HL-60 (cell line): ENCODE measurements at regions not wholly inside any gene's neighbourhood (a gene's known extent, or its start where the extent isn't known, plus 50 kb on each side); places are given as distances from the start of the nearest gene placed in this dataset.
"Not testable (repeated sequence)": the region's sequence is repeated elsewhere in the genome, so short reads cannot be mapped to it uniquely, and the experiment has no call there.

Experiments
- DNase-seq, 2 experiments: peaks; one replicate each; pipeline ENCODE4 v3.0.0-alpha.2; 2010 to 2020; ENCODE audit warnings: low read depth in 1 of 2, low spot score in 1 of 2
- H3K27ac ChIP-seq: fragments of 250-450 bp; sonication (Bioruptor Pico); replicated peaks from 2 replicates; pipeline ENCODE4 v1.5.1; 2020; ENCODE audit warnings: mild to moderate bottlenecking, moderate library complexity
- H3K27me3 ChIP-seq: fragments of 250-450 bp; sonication (Bioruptor Pico); 2 replicates; pipeline ENCODE4 v1.5.1; 2021; ENCODE audit warnings: mild to moderate bottlenecking, moderate library complexity; ENCODE audit not compliant: insufficient read depth, poor library complexity, severe bottlenecking
- H3K4me3 ChIP-seq: replicated peaks from 2 replicates; pipeline ENCODE4 v1.5.1; 2011; ENCODE audit warnings: mild to moderate bottlenecking, control low read depth, low read length; ENCODE audit not compliant: insufficient read depth
- GABPA ChIP-seq: IDR thresholded peaks from 2 replicates; pipeline ENCODE4 v1.6.1; 2012; ENCODE audit warnings: low read depth
- POLR2AphosphoS5 ChIP-seq: IDR thresholded peaks from 2 replicates; pipeline ENCODE4 v1.6.1; 2012; ENCODE audit warnings: low read depth
- SPI1 ChIP-seq: IDR thresholded peaks from 2 replicates; pipeline ENCODE4 v1.6.1; 2012; ENCODE audit warnings: low read depth, mild to moderate bottlenecking, borderline replicate concordance
- TF ChIP-seq, protein P1 (sequence below): IDR thresholded peaks from one replicate; pipeline ENCODE4 v1.5.1; 2011; ENCODE audit warnings: low read length, control low read depth, inconsistent platforms; ENCODE audit not compliant: insufficient read depth
- TF ChIP-seq, protein P2 (sequence below): IDR thresholded peaks from 2 replicates; pipeline ENCODE4 v1.6.1; 2012; ENCODE audit warnings: low read depth; ENCODE audit not compliant: insufficient replicate concordance

DNA sequence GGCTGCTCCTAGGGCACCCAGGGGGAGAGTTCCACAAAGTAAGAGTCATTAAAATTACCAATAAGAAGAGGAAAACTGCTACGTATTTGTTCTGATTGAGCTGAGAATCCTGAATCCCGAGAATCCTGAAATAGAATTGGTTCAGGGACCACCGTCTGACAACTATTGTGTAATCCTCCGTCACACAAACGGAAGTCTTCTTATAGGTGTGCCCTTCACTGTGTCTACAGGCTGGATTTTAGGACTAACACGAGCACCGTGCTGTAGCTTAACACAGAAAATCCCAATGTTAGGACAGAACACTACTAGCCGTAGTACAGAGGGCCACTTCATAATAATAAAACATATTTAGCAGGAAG is 50.6 kb upstream of the RNF182 start:
- DNase-seq: no peak
- TF ChIP-seq GABPA: no peak
- TF ChIP-seq, protein P1, sequence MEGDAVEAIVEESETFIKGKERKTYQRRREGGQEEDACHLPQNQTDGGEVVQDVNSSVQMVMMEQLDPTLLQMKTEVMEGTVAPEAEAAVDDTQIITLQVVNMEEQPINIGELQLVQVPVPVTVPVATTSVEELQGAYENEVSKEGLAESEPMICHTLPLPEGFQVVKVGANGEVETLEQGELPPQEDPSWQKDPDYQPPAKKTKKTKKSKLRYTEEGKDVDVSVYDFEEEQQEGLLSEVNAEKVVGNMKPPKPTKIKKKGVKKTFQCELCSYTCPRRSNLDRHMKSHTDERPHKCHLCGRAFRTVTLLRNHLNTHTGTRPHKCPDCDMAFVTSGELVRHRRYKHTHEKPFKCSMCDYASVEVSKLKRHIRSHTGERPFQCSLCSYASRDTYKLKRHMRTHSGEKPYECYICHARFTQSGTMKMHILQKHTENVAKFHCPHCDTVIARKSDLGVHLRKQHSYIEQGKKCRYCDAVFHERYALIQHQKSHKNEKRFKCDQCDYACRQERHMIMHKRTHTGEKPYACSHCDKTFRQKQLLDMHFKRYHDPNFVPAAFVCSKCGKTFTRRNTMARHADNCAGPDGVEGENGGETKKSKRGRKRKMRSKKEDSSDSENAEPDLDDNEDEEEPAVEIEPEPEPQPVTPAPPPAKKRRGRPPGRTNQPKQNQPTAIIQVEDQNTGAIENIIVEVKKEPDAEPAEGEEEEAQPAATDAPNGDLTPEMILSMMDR: no peak
- TF ChIP-seq, protein P2, sequence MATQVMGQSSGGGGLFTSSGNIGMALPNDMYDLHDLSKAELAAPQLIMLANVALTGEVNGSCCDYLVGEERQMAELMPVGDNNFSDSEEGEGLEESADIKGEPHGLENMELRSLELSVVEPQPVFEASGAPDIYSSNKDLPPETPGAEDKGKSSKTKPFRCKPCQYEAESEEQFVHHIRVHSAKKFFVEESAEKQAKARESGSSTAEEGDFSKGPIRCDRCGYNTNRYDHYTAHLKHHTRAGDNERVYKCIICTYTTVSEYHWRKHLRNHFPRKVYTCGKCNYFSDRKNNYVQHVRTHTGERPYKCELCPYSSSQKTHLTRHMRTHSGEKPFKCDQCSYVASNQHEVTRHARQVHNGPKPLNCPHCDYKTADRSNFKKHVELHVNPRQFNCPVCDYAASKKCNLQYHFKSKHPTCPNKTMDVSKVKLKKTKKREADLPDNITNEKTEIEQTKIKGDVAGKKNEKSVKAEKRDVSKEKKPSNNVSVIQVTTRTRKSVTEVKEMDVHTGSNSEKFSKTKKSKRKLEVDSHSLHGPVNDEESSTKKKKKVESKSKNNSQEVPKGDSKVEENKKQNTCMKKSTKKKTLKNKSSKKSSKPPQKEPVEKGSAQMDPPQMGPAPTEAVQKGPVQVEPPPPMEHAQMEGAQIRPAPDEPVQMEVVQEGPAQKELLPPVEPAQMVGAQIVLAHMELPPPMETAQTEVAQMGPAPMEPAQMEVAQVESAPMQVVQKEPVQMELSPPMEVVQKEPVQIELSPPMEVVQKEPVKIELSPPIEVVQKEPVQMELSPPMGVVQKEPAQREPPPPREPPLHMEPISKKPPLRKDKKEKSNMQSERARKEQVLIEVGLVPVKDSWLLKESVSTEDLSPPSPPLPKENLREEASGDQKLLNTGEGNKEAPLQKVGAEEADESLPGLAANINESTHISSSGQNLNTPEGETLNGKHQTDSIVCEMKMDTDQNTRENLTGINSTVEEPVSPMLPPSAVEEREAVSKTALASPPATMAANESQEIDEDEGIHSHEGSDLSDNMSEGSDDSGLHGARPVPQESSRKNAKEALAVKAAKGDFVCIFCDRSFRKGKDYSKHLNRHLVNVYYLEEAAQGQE: no peak
- TF ChIP-seq SPI1: no peak
- TF ChIP-seq POLR2AphosphoS5: no peak
- Histone ChIP-seq H3K4me3 (peak overlapping the region; percentile 47; the same call in 1 of the 2 replicates), H3K27me3 (no peaks in the 10 kb centered on the region), H3K27ac (no peak overlapping the region)

DNA sequence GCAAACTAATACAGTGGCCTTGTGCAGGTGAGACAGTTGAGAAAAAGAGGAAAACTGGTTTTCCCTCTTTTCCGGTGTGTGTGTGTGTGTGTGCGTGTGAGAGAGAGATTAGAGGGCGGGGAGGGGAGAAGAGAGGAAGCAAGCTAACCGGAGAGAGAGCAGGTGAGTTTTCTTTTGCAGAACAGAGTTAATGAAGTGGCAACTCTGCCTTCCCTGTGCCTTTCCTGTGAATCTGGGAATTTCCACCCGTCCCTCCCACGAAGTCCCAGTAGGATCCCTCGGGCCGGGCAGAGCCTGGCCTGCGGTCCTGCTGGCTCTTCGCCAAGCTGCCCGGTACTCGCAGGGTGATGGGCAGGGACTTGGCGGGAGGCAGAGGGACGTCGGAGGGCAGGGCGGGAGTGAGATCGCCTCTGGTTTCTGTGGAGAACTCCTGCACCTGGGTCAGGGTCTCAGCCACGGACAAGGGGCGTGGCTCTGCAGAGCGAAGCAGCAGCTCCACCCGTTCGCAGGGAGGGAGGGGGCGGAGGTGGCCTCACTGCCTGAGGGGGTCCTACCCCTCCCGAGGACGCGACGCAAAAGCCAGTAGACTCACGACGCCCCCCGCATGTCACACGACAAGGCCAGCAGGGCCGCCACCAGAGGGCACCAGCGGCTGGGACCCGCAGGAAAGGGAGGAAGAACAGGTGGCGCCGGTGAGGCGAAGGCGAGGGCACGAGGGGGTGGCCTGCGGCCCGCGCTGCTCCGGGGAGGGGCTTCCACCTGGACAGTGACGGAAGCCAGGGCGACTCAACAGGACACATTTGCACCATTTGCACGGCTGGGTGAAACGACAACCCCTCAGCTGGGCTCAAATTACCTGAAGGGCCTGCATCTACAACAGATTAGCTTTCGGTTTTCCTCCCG is 51.2 kb upstream of the RNF182 start:
- Histone ChIP-seq H3K27ac (peak overlapping the region; percentile 11; the same call in 1 of the 2 replicates), H3K27me3 (no peaks in the 10 kb centered on the region), H3K4me3 (peak overlapping the region; percentile 47)
- TF ChIP-seq, protein P1: peak; percentile 28
- TF ChIP-seq SPI1: no peak
- peak; percentile 28 to 49 for DNase-seq

DNA sequence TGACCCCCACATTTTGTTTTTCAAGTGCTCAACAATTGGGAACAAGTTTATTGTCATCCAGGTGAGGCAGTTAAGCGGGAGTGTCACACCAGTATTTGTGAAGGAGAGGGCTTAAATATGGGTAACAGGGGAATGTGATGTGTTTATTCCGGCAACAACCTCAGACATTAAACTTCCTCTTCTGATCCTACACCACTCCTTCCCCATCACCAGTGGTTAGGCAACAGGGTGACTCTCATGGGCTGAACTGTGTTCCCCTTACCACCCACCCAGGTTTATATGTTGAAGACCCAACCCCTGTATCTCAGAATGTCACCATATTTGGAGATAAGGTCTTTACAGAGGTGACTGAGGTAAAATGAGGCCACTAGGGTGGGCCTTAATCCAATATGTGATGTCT is 52.1 kb upstream of the RNF182 start:
- DNase-seq: peak; percentile 61 to 82
- H3K4me3 ChIP-seq: no peak overlapping the region
- TF ChIP-seq, protein P1: no peak
- TF ChIP-seq SPI1 (peak; percentile 27; the same call in 1 of the 2 replicates), GABPA (no peak)
- peak overlapping the region; percentile 11; the same call in 1 of the 2 replicates for H3K27ac ChIP-seq
- no peaks in the 10 kb centered on the region for H3K27me3 ChIP-seq

DNA sequence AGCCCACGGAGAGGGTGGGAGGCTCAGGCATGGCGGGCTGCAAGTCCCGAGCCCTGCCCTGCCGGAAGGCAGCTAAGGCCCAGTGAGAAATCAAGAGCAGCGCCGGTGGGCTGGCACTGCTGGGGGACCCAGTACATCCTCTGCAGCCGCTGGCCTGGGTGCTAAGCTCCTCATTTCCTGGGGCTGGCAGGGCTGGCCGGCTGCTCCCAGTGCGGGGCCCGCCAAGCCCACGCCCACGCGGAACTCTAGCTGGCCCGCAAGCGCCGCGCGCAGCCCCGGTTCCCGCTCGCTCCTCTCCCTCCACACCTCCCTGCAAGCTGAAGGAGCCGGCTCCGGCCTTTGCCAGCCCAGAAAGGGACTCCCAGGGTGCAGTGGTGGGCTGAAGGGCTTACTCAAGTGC is 52.7 kb upstream of the RNF182 start:
- H3K27ac ChIP-seq, H3K27me3 ChIP-seq, H3K4me3 ChIP-seq, DNase-seq: not testable (repeated sequence)

DNA sequence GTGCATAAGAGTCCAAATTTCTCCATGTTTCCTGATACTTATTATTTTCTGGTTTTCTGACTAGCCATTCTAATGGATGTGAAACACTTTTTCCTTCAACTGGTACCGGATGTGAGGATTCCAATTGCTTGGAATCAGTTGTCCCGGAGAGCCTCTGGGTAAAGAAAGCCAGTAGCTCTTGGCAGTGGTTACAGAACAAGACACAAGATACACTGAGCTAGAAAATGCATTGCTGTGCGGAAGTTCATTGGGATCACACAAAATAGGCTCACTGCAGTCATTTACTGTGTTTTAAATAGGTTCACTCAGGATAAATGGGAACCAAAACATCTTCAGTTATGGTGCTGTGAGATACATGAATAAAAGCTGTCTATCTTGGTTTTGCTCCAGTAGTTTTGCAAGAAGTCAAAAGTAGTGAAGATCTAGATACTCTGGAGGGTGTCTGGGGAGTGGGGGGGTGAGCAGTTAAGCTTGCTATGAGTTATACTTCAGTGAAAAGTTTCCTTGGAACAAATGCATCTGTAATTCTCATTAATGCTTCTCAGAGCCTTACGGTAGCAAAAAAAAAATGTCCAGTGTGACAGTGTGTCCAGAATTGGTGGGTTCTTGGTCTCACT is 54.4 kb upstream of the RNF182 start:
- no peak overlapping the region for H3K4me3 ChIP-seq
- no peaks in the 10 kb centered on the region for H3K27me3 ChIP-seq
- H3K27ac ChIP-seq: no peak overlapping the region
- TF ChIP-seq, protein P2: no peak
- TF ChIP-seq POLR2AphosphoS5 (no peak), SPI1 (no peak), GABPA (no peak)
- TF ChIP-seq, protein P1: no peak
- DNase-seq: no peak
